T-helper 2 cell (primary cell): ENCODE measurements at regions not wholly inside any gene's neighbourhood (a gene's known extent, or its start where the extent isn't known, plus 50 kb on each side); places are given as distances from the start of the nearest gene placed in this dataset.
A peak's percentile ranks its signal among the peaks of the same experiment; 100 is the strongest.
"Not testable (repeated sequence)": the region's sequence is repeated elsewhere in the genome, so short reads cannot be mapped to it uniquely, and the experiment has no call there.

Source experiments
- DNase-seq, 5 experiments: peaks; one replicate each; pipeline versions ENCODE4 v3.0.0 to v3.0.0-alpha.2; 2012 to 2022

- peak in 1 of 5 experiments; percentile 30 for DNase-seq
Measured at GRCh38 chr6:12480379-12480778, 190.2 kb downstream of the EDN1 start.

GRCh38 chr6:12481292-12481691, 191.1 kb downstream of the EDN1 start:
- no peak for DNase-seq

- no peak for DNase-seq
Measured at GRCh38 chr6:12481850-12482249, 191.7 kb downstream of the EDN1 start.

- peak in 1 of 5 experiments; percentile 67 for DNase-seq
Measured at GRCh38 chr6:12482386-12483375, 192.5 kb downstream of the EDN1 start.

- DNase-seq, result peak in 1 of 5 experiments; percentile 51
Measured at GRCh38 chr6:12483712-12484111, 193.6 kb downstream of the EDN1 start.

GRCh38 chr6:12484519-12484918, 194.4 kb downstream of the EDN1 start:
- DNase-seq, result no peak

- no peak for DNase-seq
Measured at GRCh38 chr6:12485226-12485764, 195.1 kb downstream of the EDN1 start.

GRCh38 chr6:12485837-12486236, 195.7 kb downstream of the EDN1 start:
- no peak for DNase-seq

- DNase-seq, result no peak
Measured at GRCh38 chr6:12490351-12490903, 200.3 kb downstream of the EDN1 start.

- no peak for DNase-seq
Measured at GRCh38 chr6:12490904-12491571, 200.9 kb downstream of the EDN1 start.

- DNase-seq, result not testable (repeated sequence)
Measured at GRCh38 chr6:12492929-12493328, 202.8 kb downstream of the EDN1 start.

GRCh38 chr6:12493446-12493845, 203.3 kb downstream of the EDN1 start:
- DNase-seq, result no peak

GRCh38 chr6:12494161-12494560, 204.0 kb downstream of the EDN1 start:
- no peak for DNase-seq

GRCh38 chr6:12501990-12502389, 211.8 kb downstream of the EDN1 start:
- DNase-seq, result no peak

- DNase-seq, result peak in 1 of 5 experiments; percentile 10
Measured at GRCh38 chr6:12504325-12504966, 212.1 kb upstream of the PHACTR1 start.

GRCh38 chr6:12505486-12505885, 211.1 kb upstream of the PHACTR1 start:
- DNase-seq, result no peak

- DNase-seq, result no peak
Measured at GRCh38 chr6:12506159-12506558, 210.4 kb upstream of the PHACTR1 start.

GRCh38 chr6:12507636-12508035, 208.9 kb upstream of the PHACTR1 start:
- DNase-seq, result no peak

GRCh38 chr6:12508553-12508952, 208.0 kb upstream of the PHACTR1 start:
- no peak for DNase-seq

GRCh38 chr6:12509060-12509459, 207.5 kb upstream of the PHACTR1 start:
- DNase-seq, result no peak

- peak in 1 of 5 experiments; percentile 8 for DNase-seq
Measured at GRCh38 chr6:12516070-12516469, 200.5 kb upstream of the PHACTR1 start.

- DNase-seq, result no peak
Measured at GRCh38 chr6:12522347-12522746, 194.2 kb upstream of the PHACTR1 start.

- no peak for DNase-seq
Measured at GRCh38 chr6:12523726-12524125, 192.8 kb upstream of the PHACTR1 start.
